HEK293 (cell line): ENCODE measurements at regions not wholly inside any gene's neighbourhood (a gene's known extent, or its start where the extent isn't known, plus 50 kb on each side); places are given as distances from the start of the nearest gene placed in this dataset.

ENCODE experiments used
- CTCF ChIP-seq: fragments of 450-650 bp; formaldehyde crosslinking; IDR thresholded peaks from 2 replicates; pipeline ENCODE4 v1.5.1; 2016; ENCODE audit warnings: missing biosample characterization, missing genetic modification characterization
- HOXA7 ChIP-seq: sonication (generic); formaldehyde crosslinking; IDR thresholded peaks from 2 replicates; pipeline ENCODE4 v1.8.1; 2022; ENCODE audit warnings: missing genetic modification reagents, borderline replicate concordance
- TCF7L2 ChIP-seq: IDR thresholded peaks from 2 replicates; pipeline ENCODE4 v1.6.1; 2011; ENCODE audit warnings: low read depth, mild to moderate bottlenecking, inconsistent platforms, low read length, moderate library complexity, borderline replicate concordance
- ZBTB7A ChIP-seq: fragments of 450-650 bp; formaldehyde crosslinking; IDR thresholded peaks from 2 replicates; pipeline ENCODE4 v1.5.1; 2016; ENCODE audit warnings: low read depth, missing biosample characterization, missing genetic modification characterization
- ZNF114 ChIP-seq: fragments of 450-650 bp; formaldehyde crosslinking; IDR thresholded peaks from 2 replicates; pipeline ENCODE4 v1.5.0; 2017; ENCODE audit warnings: missing biosample characterization, missing genetic modification characterization
- ZNF138 ChIP-seq: fragments of 450-650 bp; formaldehyde crosslinking; IDR thresholded peaks from 2 replicates; pipeline ENCODE4 v1.5.1; 2016; ENCODE audit warnings: missing biosample characterization, missing genetic modification characterization, borderline replicate concordance
- ZNF184 ChIP-seq: fragments of 450-650 bp; IDR thresholded peaks from 2 replicates; pipeline ENCODE4 v1.5.1; 2018; ENCODE audit warnings: missing biosample characterization, mild to moderate bottlenecking, missing genetic modification characterization
- ZNF19 ChIP-seq: fragments of 450-650 bp; formaldehyde crosslinking; IDR thresholded peaks from 2 replicates; pipeline ENCODE4; 2016; ENCODE audit warnings: missing biosample characterization, missing genetic modification characterization, low read depth
- ZNF24 ChIP-seq: fragments of 450-650 bp; formaldehyde crosslinking; IDR thresholded peaks from 2 replicates; pipeline ENCODE4 v1.5.1; 2016; ENCODE audit warnings: missing biosample characterization, missing genetic modification characterization
- ZNF274 ChIP-seq, 2 experiments: fragments of 200-500 bp in 1 of 2; fragments of 450-650 bp in 1 of 2; sonication (Bioruptor generic) in 1 of 2; formaldehyde crosslinking in 1 of 2; IDR thresholded peaks; 2 replicates each; pipeline versions ENCODE4 v1.5.1 to v1.6.1; 2014 to 2016; ENCODE audit warnings: borderline replicate concordance in 1 of 2, inconsistent platforms in 1 of 2, low read length in 1 of 2, missing biosample characterization in 1 of 2, missing genetic modification characterization in 1 of 2
- ZNF433 ChIP-seq: fragments of 450-650 bp; formaldehyde crosslinking; IDR thresholded peaks from 2 replicates; pipeline ENCODE4 v1.5.1; 2016; ENCODE audit warnings: missing biosample characterization, missing genetic modification characterization, low read depth
- ZSCAN30 ChIP-seq: fragments of 450-650 bp; IDR thresholded peaks from 2 replicates; pipeline ENCODE4 v1.5.1; 2018; ENCODE audit warnings: missing biosample characterization, mild to moderate bottlenecking, missing genetic modification characterization, moderate library complexity
- TF ChIP-seq, protein P1 (sequence below): fragments of 450-650 bp; formaldehyde crosslinking; IDR thresholded peaks from 2 replicates; pipeline ENCODE4 v1.5.1; 2016; ENCODE audit warnings: missing biosample characterization, missing genetic modification characterization, low read depth
- TF ChIP-seq, protein P2 (sequence below): fragments of 450-650 bp; formaldehyde crosslinking; IDR thresholded peaks from 2 replicates; pipeline ENCODE4 v1.5.1; 2016; ENCODE audit warnings: missing biosample characterization, missing genetic modification characterization

DNA sequence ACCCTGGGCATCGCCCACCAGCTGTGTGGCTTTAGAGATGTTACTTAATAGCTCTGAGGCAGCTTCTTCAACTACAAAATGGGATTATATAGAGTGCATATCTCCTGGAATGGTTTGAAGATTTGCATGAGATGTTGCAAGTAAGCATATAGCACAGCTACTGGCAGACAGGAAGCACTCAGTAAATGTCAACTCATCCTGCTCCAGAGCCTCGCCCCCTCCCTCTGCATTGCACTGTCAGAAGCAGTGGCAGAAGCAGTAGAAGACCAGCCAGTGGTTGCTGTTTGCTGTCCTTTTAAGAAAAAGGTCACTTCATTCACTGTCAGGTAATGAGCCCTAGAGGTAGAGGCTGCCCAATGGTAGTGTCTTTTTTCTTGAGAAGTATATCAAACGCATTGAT, 180.0 kb upstream of the GHITM start:
- TF ChIP-seq CTCF (tag by site-specific recombination) (no peak), ZNF184 (tag by site-specific recombination) (no peak), TCF7L2 (no peak), ZNF138 (tag by site-specific recombination) (no peak), ZNF24 (no peak), ZBTB7A (no peak), HOXA7 (CRISPR knock-in tag) (no peak), ZNF19 (tag by site-specific recombination) (no peak), ZSCAN30 (tag by site-specific recombination) (no peak), ZNF274 (IDR thresholded peaks at IDR 0.05; ENCODE audit: low read length) (no peak), ZNF274 (tag by site-specific recombination; IDR thresholded peaks at IDR 0.05; ENCODE audit: borderline replicate concordance) (no peak), ZNF114 (no peak), ZNF433 (tag by site-specific recombination) (no peak)
- TF ChIP-seq, protein P1, sequence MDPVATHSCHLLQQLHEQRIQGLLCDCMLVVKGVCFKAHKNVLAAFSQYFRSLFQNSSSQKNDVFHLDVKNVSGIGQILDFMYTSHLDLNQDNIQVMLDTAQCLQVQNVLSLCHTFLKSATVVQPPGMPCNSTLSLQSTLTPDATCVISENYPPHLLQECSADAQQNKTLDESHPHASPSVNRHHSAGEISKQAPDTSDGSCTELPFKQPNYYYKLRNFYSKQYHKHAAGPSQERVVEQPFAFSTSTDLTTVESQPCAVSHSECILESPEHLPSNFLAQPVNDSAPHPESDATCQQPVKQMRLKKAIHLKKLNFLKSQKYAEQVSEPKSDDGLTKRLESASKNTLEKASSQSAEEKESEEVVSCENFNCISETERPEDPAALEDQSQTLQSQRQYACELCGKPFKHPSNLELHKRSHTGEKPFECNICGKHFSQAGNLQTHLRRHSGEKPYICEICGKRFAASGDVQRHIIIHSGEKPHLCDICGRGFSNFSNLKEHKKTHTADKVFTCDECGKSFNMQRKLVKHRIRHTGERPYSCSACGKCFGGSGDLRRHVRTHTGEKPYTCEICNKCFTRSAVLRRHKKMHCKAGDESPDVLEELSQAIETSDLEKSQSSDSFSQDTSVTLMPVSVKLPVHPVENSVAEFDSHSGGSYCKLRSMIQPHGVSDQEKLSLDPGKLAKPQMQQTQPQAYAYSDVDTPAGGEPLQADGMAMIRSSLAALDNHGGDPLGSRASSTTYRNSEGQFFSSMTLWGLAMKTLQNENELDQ (tag by site-specific recombination), result no peak
- TF ChIP-seq, protein P2, sequence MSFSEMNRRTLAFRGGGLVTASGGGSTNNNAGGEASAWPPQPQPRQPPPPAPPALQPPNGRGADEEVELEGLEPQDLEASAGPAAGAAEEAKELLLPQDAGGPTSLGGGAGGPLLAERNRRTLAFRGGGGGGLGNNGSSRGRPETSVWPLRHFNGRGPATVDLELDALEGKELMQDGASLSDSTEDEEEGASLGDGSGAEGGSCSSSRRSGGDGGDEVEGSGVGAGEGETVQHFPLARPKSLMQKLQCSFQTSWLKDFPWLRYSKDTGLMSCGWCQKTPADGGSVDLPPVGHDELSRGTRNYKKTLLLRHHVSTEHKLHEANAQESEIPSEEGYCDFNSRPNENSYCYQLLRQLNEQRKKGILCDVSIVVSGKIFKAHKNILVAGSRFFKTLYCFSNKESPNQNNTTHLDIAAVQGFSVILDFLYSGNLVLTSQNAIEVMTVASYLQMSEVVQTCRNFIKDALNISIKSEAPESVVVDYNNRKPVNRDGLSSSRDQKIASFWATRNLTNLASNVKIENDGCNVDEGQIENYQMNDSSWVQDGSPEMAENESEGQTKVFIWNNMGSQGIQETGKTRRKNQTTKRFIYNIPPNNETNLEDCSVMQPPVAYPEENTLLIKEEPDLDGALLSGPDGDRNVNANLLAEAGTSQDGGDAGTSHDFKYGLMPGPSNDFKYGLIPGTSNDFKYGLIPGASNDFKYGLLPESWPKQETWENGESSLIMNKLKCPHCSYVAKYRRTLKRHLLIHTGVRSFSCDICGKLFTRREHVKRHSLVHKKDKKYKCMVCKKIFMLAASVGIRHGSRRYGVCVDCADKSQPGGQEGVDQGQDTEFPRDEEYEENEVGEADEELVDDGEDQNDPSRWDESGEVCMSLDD (tag by site-specific recombination), result no peak
